Smooth muscle cell (in vitro differentiated cells): ENCODE measurements at regions not wholly inside any gene's neighbourhood (a gene's known extent, or its start where the extent isn't known, plus 50 kb on each side); places are given as distances from the start of the nearest gene placed in this dataset.
A peak's percentile ranks its signal among the peaks of the same experiment; 100 is the strongest.

Experiments
- DNase-seq: peaks from one replicate; lab custom pipeline; 2025; ENCODE audit not compliant: unreplicated experiment; lab: John Stamatoyannopoulos, UW
- H2AFZ ChIP-seq: fragments of 200-600 bp; sonication (generic); 2 replicates; pipeline ENCODE4 v1.6.0; 2016; ENCODE audit warnings: antibody characterized with exemption, low read depth, mild to moderate bottlenecking
- H3F3A ChIP-seq: fragments of 200-600 bp; sonication (generic); 2 replicates; pipeline ENCODE4 v1.6.0; 2017; ENCODE audit warnings: antibody characterized with exemption, low read depth
- H3K27ac ChIP-seq: fragments of 200-600 bp; sonication (generic); 2 replicates; pipeline ENCODE4 v1.5.1; 2016; ENCODE audit warnings: low read depth, mild to moderate bottlenecking
- H3K27me3 ChIP-seq: fragments of 200-600 bp; sonication (generic); 2 replicates; pipeline ENCODE4 v1.6.1; 2016; ENCODE audit warnings: low read depth, mild to moderate bottlenecking
- H3K36me3 ChIP-seq: fragments of 200-600 bp; sonication (generic); 2 replicates; pipeline ENCODE4 v1.5.1; 2016; ENCODE audit warnings: low read depth
- H3K4me1 ChIP-seq: fragments of 200-600 bp; sonication (generic); 2 replicates; pipeline ENCODE4 v1.5.1; 2016; ENCODE audit warnings: low read depth
- H3K4me2 ChIP-seq: fragments of 200-600 bp; sonication (generic); 2 replicates; pipeline ENCODE4 v1.6.0; 2016; ENCODE audit warnings: mild to moderate bottlenecking
- H3K4me3 ChIP-seq: fragments of 200-600 bp; sonication (generic); 2 replicates; pipeline ENCODE4 v1.5.1; 2016; ENCODE audit warnings: mild to moderate bottlenecking
- H3K79me2 ChIP-seq: fragments of 200-600 bp; sonication (generic); 2 replicates; pipeline ENCODE4 v1.6.0; 2016; ENCODE audit warnings: low read depth, mild to moderate bottlenecking
- H3K9ac ChIP-seq: fragments of 200-600 bp; sonication (generic); 2 replicates; pipeline ENCODE4 v1.6.0; 2016; ENCODE audit warnings: low read depth
- H3K9me3 ChIP-seq: fragments of 200-600 bp; sonication (generic); replicated peaks from 2 replicates; pipeline ENCODE4 v1.5.1; 2016; ENCODE audit warnings: low read depth
- H4K20me1 ChIP-seq: fragments of 200-600 bp; sonication (generic); 2 replicates; pipeline ENCODE4 v1.6.0; 2016; ENCODE audit warnings: low read depth
- CTCF ChIP-seq: fragments of 200-600 bp; sonication (generic); IDR thresholded peaks from 2 replicates; pipeline ENCODE4 v1.5.1; 2017; ENCODE audit warnings: borderline replicate concordance, mild to moderate bottlenecking, antibody characterized with exemption; ENCODE audit not compliant: insufficient read depth, poor library complexity, severe bottlenecking
- WGBS: methylation state at CpG from one replicate; pipeline ENCODE4 v1.1.7; 2016; ENCODE audit warnings: low lambda C conversion rate; 5-methylcytosine and 5-hydroxymethylcytosine counted together

GRCh38 chr5:114097570-114097969 is 264.3 kb upstream of the KCNN2 start:
- H3K4me1 ChIP-seq, result no peaks in the 10 kb centered on the region
- WGBS, result 84% methylated on average over 2 of the region's 2 CpGs
- no peak overlapping the region for H3K9ac ChIP-seq
- H3K27ac ChIP-seq, result no peak overlapping the region
- no peaks in the 10 kb centered on the region for H3K9me3 ChIP-seq
- no peaks in the 10 kb centered on the region for H3K79me2 ChIP-seq
- H3F3A ChIP-seq, result no peaks in the 10 kb centered on the region
- no peaks in the 10 kb centered on the region for H4K20me1 ChIP-seq
- no peak overlapping the region for H3K4me3 ChIP-seq
- H2AFZ ChIP-seq, result no peak overlapping the region
- no peaks in the 10 kb centered on the region for H3K36me3 ChIP-seq
- no peak for DNase-seq
- H3K27me3 ChIP-seq, result no peaks in the 10 kb centered on the region
- H3K4me2 ChIP-seq, result no peak overlapping the region
- no peak for TF ChIP-seq CTCF

- no peaks in the 10 kb centered on the region for H3F3A ChIP-seq
- H3K36me3 ChIP-seq, result no peaks in the 10 kb centered on the region
- H3K4me2 ChIP-seq, result no peak overlapping the region
- H3K9me3 ChIP-seq, result no peaks in the 10 kb centered on the region
- no peaks in the 10 kb centered on the region for H4K20me1 ChIP-seq
- H3K27ac ChIP-seq, result no peak overlapping the region
- DNase-seq, result no peak
- no peaks in the 10 kb centered on the region for H3K27me3 ChIP-seq
- TF ChIP-seq CTCF, result no peak
- H3K4me3 ChIP-seq, result no peak overlapping the region
- H3K79me2 ChIP-seq, result no peaks in the 10 kb centered on the region
- H3K9ac ChIP-seq, result no peak overlapping the region
- no peaks in the 10 kb centered on the region for H3K4me1 ChIP-seq
- H2AFZ ChIP-seq, result no peak overlapping the region
- WGBS, result 87% methylated on average over 2 of the region's 2 CpGs
Observed at GRCh38 chr5:114099161-114099560, 262.7 kb upstream of the KCNN2 start.

GRCh38 chr5:114101153-114101552 is 260.7 kb upstream of the KCNN2 start:
- DNase-seq, result no peak
- WGBS, result 48% methylated on average over 3 of the region's 3 CpGs

More at GRCh38 chr5:114101153-114101552, 260.7 kb upstream of the KCNN2 start:
- H3K9me3 ChIP-seq, result no peaks in the 10 kb centered on the region
- no peaks in the 10 kb centered on the region for H3K36me3 ChIP-seq
- H3K79me2 ChIP-seq, result no peaks in the 10 kb centered on the region
- no peak overlapping the region for H3K4me2 ChIP-seq
- H3F3A ChIP-seq, result no peaks in the 10 kb centered on the region
- peak; percentile 69 for TF ChIP-seq CTCF
- H3K4me1 ChIP-seq, result no peaks in the 10 kb centered on the region
- no peaks in the 10 kb centered on the region for H4K20me1 ChIP-seq
- no peak overlapping the region for H3K27ac ChIP-seq
- H2AFZ ChIP-seq, result no peak overlapping the region
- no peaks in the 10 kb centered on the region for H3K27me3 ChIP-seq
- no peak overlapping the region for H3K9ac ChIP-seq
- H3K4me3 ChIP-seq, result no peak overlapping the region
